SK-N-SH (cell line): ENCODE measurements at regions not wholly inside any gene's neighbourhood (a gene's known extent, or its start where the extent isn't known, plus 50 kb on each side); places are given as distances from the start of the nearest gene placed in this dataset.

Source experiments
- CTCF ChIP-seq: fragments of 200-600 bp; sonication (generic); IDR thresholded peaks from 2 replicates; pipeline ENCODE4 v1.6.1; 2017; ENCODE audit warnings: antibody characterized with exemption, mild to moderate bottlenecking, moderate library complexity
- GABPA ChIP-seq: IDR thresholded peaks from 2 replicates; pipeline ENCODE4 v1.4.0; 2012; ENCODE audit warnings: low read depth, mild to moderate bottlenecking
- MAX ChIP-seq: IDR thresholded peaks from 2 replicates; pipeline ENCODE4 v1.4.0; 2012; ENCODE audit warnings: low read depth
- MEF2A ChIP-seq: IDR thresholded peaks from 2 replicates; pipeline ENCODE4 v1.4.0; 2012; ENCODE audit warnings: low read depth, borderline replicate concordance
- RAD21 ChIP-seq: IDR thresholded peaks from 2 replicates; pipeline ENCODE4 v1.6.1; 2012; ENCODE audit warnings: mild to moderate bottlenecking, low read length
- REST ChIP-seq: IDR thresholded peaks from 2 replicates; pipeline ENCODE4 v1.6.1; 2012; ENCODE audit warnings: mild to moderate bottlenecking, low read depth, low read length, moderate library complexity
- RFX5 ChIP-seq: IDR thresholded peaks from 2 replicates; pipeline ENCODE4 v1.6.1; 2012; ENCODE audit warnings: mild to moderate bottlenecking, improper control_type of control experiment, low read length
- TAF1 ChIP-seq: IDR thresholded peaks from 2 replicates; pipeline ENCODE4 v1.6.1; 2012; ENCODE audit warnings: low read depth, mild to moderate bottlenecking, low read length, moderate library complexity, borderline replicate concordance
- TF ChIP-seq, protein P1 (sequence below): IDR thresholded peaks from 2 replicates; pipeline ENCODE4; 2012

DNA sequence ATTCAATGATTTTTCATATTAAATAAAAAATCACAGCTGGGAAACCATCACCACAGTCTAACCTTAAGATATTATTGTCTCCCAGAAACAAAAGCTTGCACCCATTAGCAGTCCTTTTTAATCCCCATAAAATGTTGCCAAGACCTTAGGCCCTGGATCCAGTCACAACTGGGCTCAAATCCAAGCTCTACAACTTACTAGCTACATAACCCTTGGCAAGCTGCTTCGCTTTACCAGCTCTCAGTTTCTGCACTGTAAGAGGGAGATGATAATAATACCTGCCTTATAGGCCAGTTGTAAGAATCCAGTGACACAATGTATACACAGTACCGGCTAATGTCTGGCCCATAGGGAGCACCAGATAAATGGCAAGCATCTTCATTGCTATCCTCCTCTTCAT is 400.9 kb upstream of the FGF13 start:
- TF ChIP-seq, protein P1, sequence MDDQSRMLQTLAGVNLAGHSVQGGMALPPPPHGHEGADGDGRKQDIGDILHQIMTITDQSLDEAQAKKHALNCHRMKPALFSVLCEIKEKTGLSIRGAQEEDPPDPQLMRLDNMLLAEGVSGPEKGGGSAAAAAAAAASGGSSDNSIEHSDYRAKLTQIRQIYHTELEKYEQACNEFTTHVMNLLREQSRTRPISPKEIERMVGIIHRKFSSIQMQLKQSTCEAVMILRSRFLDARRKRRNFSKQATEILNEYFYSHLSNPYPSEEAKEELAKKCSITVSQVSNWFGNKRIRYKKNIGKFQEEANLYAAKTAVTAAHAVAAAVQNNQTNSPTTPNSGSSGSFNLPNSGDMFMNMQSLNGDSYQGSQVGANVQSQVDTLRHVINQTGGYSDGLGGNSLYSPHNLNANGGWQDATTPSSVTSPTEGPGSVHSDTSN = no peak
- no peak for TF ChIP-seq CTCF
- no peak for TF ChIP-seq MEF2A
- no peak for TF ChIP-seq GABPA
- TF ChIP-seq TAF1 = no peak
- no peak for TF ChIP-seq RFX5
- no peak for TF ChIP-seq RAD21
- no peak for TF ChIP-seq MAX
- no peak for TF ChIP-seq REST
